ENCODE measurements at regions not wholly inside any gene's neighbourhood (a gene's known extent, or its start where the extent isn't known, plus 50 kb on each side); places are given as distances from the start of the nearest gene placed in this dataset.

GRCh38 chr9:7229571-7229970 is 471.8 kb downstream of the KDM4C start:
- no peak for DNase-seq

DNA sequence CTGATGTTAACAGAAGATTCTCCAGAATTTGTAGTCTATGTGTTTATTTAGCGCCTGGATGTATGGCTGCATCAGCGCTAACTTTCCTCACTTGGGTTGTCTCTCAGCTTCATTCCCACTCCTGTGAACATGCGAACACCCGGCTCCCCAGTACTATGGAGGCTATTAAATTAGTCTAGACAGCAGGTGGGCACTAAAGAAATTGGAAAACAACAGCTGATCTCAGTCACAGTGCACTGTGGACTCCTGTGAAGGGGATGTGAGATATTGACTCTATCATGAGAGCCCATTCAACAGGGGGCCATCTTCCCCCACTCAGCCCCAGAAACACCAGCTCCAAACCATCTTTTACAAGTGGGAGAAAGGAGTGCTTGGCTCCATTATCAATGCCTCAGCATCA is 471.0 kb downstream of the KDM4C start:
- no peak for DNase-seq

- no peak for DNase-seq
Measured at GRCh38 chr9:7227951-7228350, 470.2 kb downstream of the KDM4C start.

- no peak for DNase-seq
Measured at GRCh38 chr9:7226007-7226640, 468.4 kb downstream of the KDM4C start.
